ENCODE measurements at regions not wholly inside any gene's neighbourhood (a gene's known extent, or its start where the extent isn't known, plus 50 kb on each side); places are given as distances from the start of the nearest gene placed in this dataset.

- TF ChIP-seq HOXA9 (CRISPR knock-in tag; IDR thresholded peaks at IDR 0.05; ENCODE audit: borderline replicate concordance) = no peak
- no peak for TF ChIP-seq KLF13 (CRISPR knock-in tag; IDR thresholded peaks at IDR 0.05)
- no peak for TF ChIP-seq FOXK1 (CRISPR knock-in tag; IDR thresholded peaks at IDR 0.05; ENCODE audit: borderline replicate concordance, low read depth)
- no peak for TF ChIP-seq ZNF709 (CRISPR knock-in tag; IDR thresholded peaks at IDR 0.05)
Observed at GRCh38 chrX:125709074-125709473, 389.4 kb downstream of the TEX13C start (continued).

GRCh38 chrX:125709532-125709931 is 389.9 kb downstream of the TEX13C start:
- H4K20me1 ChIP-seq (ENCODE audit: insufficient read depth, low read length) = no peaks in the 10 kb centered on the region
- intact Hi-C loops (cut with micrococcal nuclease; ENCODE audit: unreplicated experiment) = no loop called here
- WGBS (ENCODE audit: low lambda C conversion rate) = no CpG with 5 or more reads among the region's 4 CpGs
- POLR2A ChIA-PET = no interaction called here
- no peaks in the 10 kb centered on the region for H3K4me1 ChIP-seq (ENCODE audit: insufficient read depth, low read length)
- H3K27ac ChIP-seq (ENCODE audit: extremely low read length, insufficient read depth, low read length) = no peak overlapping the region
- H3K36me3 ChIP-seq (replicated peaks in 1 of 2; ENCODE audit: control insufficient read depth in 1 of 2, insufficient read depth in 2 of 2, low read length in 2 of 2) = no peaks in the 10 kb centered on the region
- no peak overlapping the region for H3K9ac ChIP-seq (ENCODE audit: insufficient read depth, low read depth, low read length)
- CTCF ChIA-PET (ENCODE audit: low intra/inter-chr PET ratio, low total read pairs) = no interaction called here
- H3K9me3 ChIP-seq (ENCODE audit: low read length) = peaks cover 81% of the 10 kb centered on the region
- H3K79me2 ChIP-seq (ENCODE audit: insufficient read depth, low read length) = no peaks in the 10 kb centered on the region
- H2AFZ ChIP-seq (ENCODE audit: low read length) = no peak overlapping the region
- ATAC-seq = no peak
- no peak overlapping the region for H3K4me3 ChIP-seq (replicated peaks in 1 of 3; ENCODE audit: insufficient read depth in 1 of 3, low read depth in 2 of 3, low read length in 3 of 3)
- no TSS peak for BruUV-seq (replicated peaks)
- no peak for DNase-seq (ENCODE audit: low spot score)
- TF ChIP-seq ZGPAT (CRISPR knock-in tag; IDR thresholded peaks at IDR 0.05) = no peak
- no peak for TF ChIP-seq RFX1 (IDR thresholded peaks at IDR 0.05)
- no peak for TF ChIP-seq ELF1 (CRISPR knock-in tag; IDR thresholded peaks at IDR 0.05)
- no peak for TF ChIP-seq TFDP1 (CRISPR knock-in tag; IDR thresholded peaks at IDR 0.05; ENCODE audit: borderline replicate concordance)
- no peak for TF ChIP-seq CAMTA2 (CRISPR knock-in tag; IDR thresholded peaks at IDR 0.05; ENCODE audit: borderline replicate concordance)
- TF ChIP-seq ZNF333 (CRISPR knock-in tag; IDR thresholded peaks at IDR 0.05; ENCODE audit: borderline replicate concordance) = no peak
- no peak for TF ChIP-seq MBNL3 (CRISPR knock-in tag; conservative IDR thresholded peaks at IDR 0.05)
- no peak for TF ChIP-seq MNT (IDR thresholded peaks at IDR 0.05)
- no peaks in the 10 kb centered on the region for H3K27me3 ChIP-seq (ENCODE audit: control insufficient read depth in 1 of 2, insufficient read depth in 2 of 2, low read length in 2 of 2)
- in situ Hi-C loops (cut with HindIII; ENCODE audit: extremely low pct_ligation_motif_present, low pct_unique_long_range_greater_than_20kb) = no loop called here
- no peak overlapping the region for H3K4me2 ChIP-seq (ENCODE audit: low read depth, low read length)
- FAIRE-seq = no peak
